ENCODE measurements at regions not wholly inside any gene's neighbourhood (a gene's known extent, or its start where the extent isn't known, plus 50 kb on each side); places are given as distances from the start of the nearest gene placed in this dataset.

- TF ChIP-seq REST (IDR thresholded peaks at IDR 0.05; ENCODE audit: unreplicated experiment) (no peak), CTCF (conservative IDR thresholded peaks at IDR 0.05; ENCODE audit: low read depth in 2 of 2) (no peak), EZH2phosphoT487 (IDR thresholded peaks at IDR 0.05; ENCODE audit: unreplicated experiment) (no peak), ETS1 (IDR thresholded peaks at IDR 0.05) (no peak), EZH2 (IDR thresholded peaks at IDR 0.05; ENCODE audit: low read depth, unreplicated experiment) (no peak), NANOG (IDR thresholded peaks at IDR 0.05; ENCODE audit: borderline replicate concordance) (no peak), ZNF331 (CRISPR knock-in tag; IDR thresholded peaks at IDR 0.05; ENCODE audit: low read depth) (no peak), ZNF114 (CRISPR knock-in tag; IDR thresholded peaks at IDR 0.05) (no peak)
Measured at GRCh38 chr16:6131526-6132050, 1034.0 kb upstream of the EEF2KMT start (continued).

- Mint-ChIP-seq H3K4me1 (peaks cover 24% of the 10 kb centered on the region), H3K27me3 (ENCODE audit: insufficient read depth, low read depth, poor library complexity) (peaks cover 4% of the 10 kb centered on the region), H3K36me3 (ENCODE audit: low read depth) (no peaks in the 10 kb centered on the region; the same call in 2 of the 3 replicates), H3K9me3 (no peaks in the 10 kb centered on the region), H3K4me3 (no peak overlapping the region), H3K27ac (no peak overlapping the region)
- Histone ChIP-seq H3K27ac (ENCODE audit: low read depth) (no peak overlapping the region), H3K9me2 (ENCODE audit: insufficient read depth) (peaks cover 6% of the 10 kb centered on the region; the same call in 1 of the 2 replicates), H3K4me3 (no peak overlapping the region), H4K20me1 (replicated peaks; ENCODE audit: insufficient read depth) (no peaks in the 10 kb centered on the region), H3K4me1 (ENCODE audit: insufficient read depth) (no peaks in the 10 kb centered on the region; the same call in 1 of the 2 replicates), H3K36me3 (ENCODE audit: insufficient read depth) (no peaks in the 10 kb centered on the region), H3K27me3 (ENCODE audit: insufficient read depth) (no peaks in the 10 kb centered on the region), H3F3A (replicated peaks; ENCODE audit: low read depth) (no peaks in the 10 kb centered on the region), H2AFZ (no peak overlapping the region), H3K4me2 (no peak overlapping the region), H3K79me2 (replicated peaks; ENCODE audit: insufficient read depth) (no peaks in the 10 kb centered on the region)
- ATAC-seq (no peak), DNase-seq (ENCODE audit: low spot score) (no peak)
- TF ChIP-seq ZNF331 (CRISPR knock-in tag; IDR thresholded peaks at IDR 0.05; ENCODE audit: low read depth) (no peak), EZH2 (IDR thresholded peaks at IDR 0.05; ENCODE audit: low read depth, unreplicated experiment) (no peak), ZNF114 (CRISPR knock-in tag; IDR thresholded peaks at IDR 0.05) (no peak), POLR2AphosphoS5 (IDR thresholded peaks at IDR 0.05; ENCODE audit: low read depth) (no peak), ETS1 (IDR thresholded peaks at IDR 0.05) (no peak), REST (IDR thresholded peaks at IDR 0.05; ENCODE audit: unreplicated experiment) (no peak), NANOG (IDR thresholded peaks at IDR 0.05; ENCODE audit: borderline replicate concordance) (no peak), EZH2phosphoT487 (IDR thresholded peaks at IDR 0.05; ENCODE audit: unreplicated experiment) (no peak), CTCF (conservative IDR thresholded peaks at IDR 0.05; ENCODE audit: low read depth in 2 of 2) (no peak)
Measured at GRCh38 chr16:6125483-6126259, 1028.1 kb upstream of the EEF2KMT start.
